ENCODE measurements at regions not wholly inside any gene's neighbourhood (a gene's known extent, or its start where the extent isn't known, plus 50 kb on each side); places are given as distances from the start of the nearest gene placed in this dataset.

- intact Hi-C loops (cut with DNase I): no loop called here
- Histone ChIP-seq H3K36me3 (ENCODE audit: control insufficient read depth in 1 of 2, insufficient read depth in 2 of 2, low read length in 1 of 2) (no peaks in the 10 kb centered on the region), H3K4me3 (ENCODE audit: low read length in 2 of 2) (no peak overlapping the region), H3K27me3 (ENCODE audit: control insufficient read depth in 1 of 2, insufficient read depth in 2 of 2, low read length in 1 of 2) (no peaks in the 10 kb centered on the region), H3K4me1 (ENCODE audit: control insufficient read depth in 1 of 2, insufficient read depth in 2 of 2, low read length in 2 of 2) (no peaks in the 10 kb centered on the region), H3K27ac (ENCODE audit: low read depth in 1 of 2, low read length in 2 of 2) (no peak overlapping the region), H3K9me3 (ENCODE audit: control insufficient read depth, low read length) (no peaks in the 10 kb centered on the region)
- WGBS, 2 donors: 56 to 65% methylated on average over 1 of the region's 1 CpG
- DNase-seq (no peak), ATAC-seq (ENCODE audit: low FRiP score) (no peak)
Observed at GRCh38 chr3:176969066-176969465, 228.2 kb downstream of the TBL1XR1 start.

- Histone ChIP-seq H3K9me3 (ENCODE audit: control insufficient read depth, low read length) (no peaks in the 10 kb centered on the region), H3K36me3 (ENCODE audit: control insufficient read depth in 1 of 2, insufficient read depth in 2 of 2, low read length in 1 of 2) (no peaks in the 10 kb centered on the region), H3K4me3 (ENCODE audit: low read length in 2 of 2) (no peak overlapping the region), H3K27ac (ENCODE audit: low read depth in 1 of 2, low read length in 2 of 2) (no peak overlapping the region), H3K4me1 (ENCODE audit: control insufficient read depth in 1 of 2, insufficient read depth in 2 of 2, low read length in 2 of 2) (no peaks in the 10 kb centered on the region), H3K27me3 (ENCODE audit: control insufficient read depth in 1 of 2, insufficient read depth in 2 of 2, low read length in 1 of 2) (no peaks in the 10 kb centered on the region)
- WGBS, 2 donors: 92 to 97% methylated on average over 2 of the region's 2 CpGs
- intact Hi-C loops (cut with DNase I): no loop called here
- ATAC-seq (ENCODE audit: low FRiP score) (no peak), DNase-seq (no peak)
Observed at GRCh38 chr3:176968631-176969030, 228.7 kb downstream of the TBL1XR1 start.

- Histone ChIP-seq H3K27ac (ENCODE audit: low read depth in 1 of 2, low read length in 2 of 2) (no peak overlapping the region), H3K36me3 (ENCODE audit: control insufficient read depth in 1 of 2, insufficient read depth in 2 of 2, low read length in 1 of 2) (no peaks in the 10 kb centered on the region), H3K4me3 (ENCODE audit: low read length in 2 of 2) (no peak overlapping the region), H3K27me3 (ENCODE audit: control insufficient read depth in 1 of 2, insufficient read depth in 2 of 2, low read length in 1 of 2) (no peaks in the 10 kb centered on the region), H3K9me3 (ENCODE audit: control insufficient read depth, low read length) (no peaks in the 10 kb centered on the region), H3K4me1 (ENCODE audit: control insufficient read depth in 1 of 2, insufficient read depth in 2 of 2, low read length in 2 of 2) (no peaks in the 10 kb centered on the region)
- intact Hi-C loops (cut with DNase I): no loop called here
- no peak for DNase-seq
- WGBS, 2 donors: 84 to 90% methylated on average over 3 of the region's 3 CpGs
- ATAC-seq (ENCODE audit: low FRiP score): no peak
Observed at GRCh38 chr3:176967522-176967921, 229.8 kb downstream of the TBL1XR1 start.

GRCh38 chr3:176964661-176965060 lies 232.6 kb downstream of the TBL1XR1 start:
- Histone ChIP-seq H3K4me1 (ENCODE audit: control insufficient read depth in 1 of 2, insufficient read depth in 2 of 2, low read length in 2 of 2) (no peaks in the 10 kb centered on the region), H3K4me3 (ENCODE audit: low read length in 2 of 2) (no peak overlapping the region), H3K36me3 (ENCODE audit: control insufficient read depth in 1 of 2, insufficient read depth in 2 of 2, low read length in 1 of 2) (no peaks in the 10 kb centered on the region), H3K27me3 (ENCODE audit: control insufficient read depth in 1 of 2, insufficient read depth in 2 of 2, low read length in 1 of 2) (no peaks in the 10 kb centered on the region), H3K9me3 (ENCODE audit: control insufficient read depth, low read length) (no peaks in the 10 kb centered on the region), H3K27ac (ENCODE audit: low read depth in 1 of 2, low read length in 2 of 2) (no peak overlapping the region)
- whole genome bisulfite sequencing, 2 donors: 87 to 91% methylated on average over 5 of the region's 5 CpGs
- intact Hi-C loops (cut with DNase I): no loop called here
- DNase-seq (no peak), ATAC-seq (ENCODE audit: low FRiP score) (no peak)

- no peaks in the 10 kb centered on the region for H3K4me1 ChIP-seq (ENCODE audit: control insufficient read depth in 1 of 2, insufficient read depth in 2 of 2, low read length in 2 of 2)
- H3K36me3 ChIP-seq (ENCODE audit: control insufficient read depth in 1 of 2, insufficient read depth in 2 of 2, low read length in 1 of 2): no peaks in the 10 kb centered on the region
- no peaks in the 10 kb centered on the region for H3K27me3 ChIP-seq (ENCODE audit: control insufficient read depth in 1 of 2, insufficient read depth in 2 of 2, low read length in 1 of 2)
- H3K9me3 ChIP-seq (ENCODE audit: control insufficient read depth, low read length): no peaks in the 10 kb centered on the region
- H3K4me3 ChIP-seq (ENCODE audit: low read length in 2 of 2): no peak overlapping the region
- ATAC-seq (ENCODE audit: low FRiP score) (no peak), DNase-seq (no peak)
- WGBS, 2 donors: 76 to 84% methylated on average over 2 of the region's 2 CpGs
- no peak overlapping the region for H3K27ac ChIP-seq (ENCODE audit: low read depth in 1 of 2, low read length in 2 of 2)
- intact Hi-C loops (cut with DNase I): no loop called here
Observed at GRCh38 chr3:176961916-176962315, 235.4 kb downstream of the TBL1XR1 start.

GRCh38 chr3:176959867-176960266 lies 237.4 kb downstream of the TBL1XR1 start:
- Histone ChIP-seq H3K36me3 (ENCODE audit: control insufficient read depth in 1 of 2, insufficient read depth in 2 of 2, low read length in 1 of 2) (no peaks in the 10 kb centered on the region), H3K27ac (ENCODE audit: low read depth in 1 of 2, low read length in 2 of 2) (no peak overlapping the region), H3K27me3 (ENCODE audit: control insufficient read depth in 1 of 2, insufficient read depth in 2 of 2, low read length in 1 of 2) (no peaks in the 10 kb centered on the region), H3K4me1 (ENCODE audit: control insufficient read depth in 1 of 2, insufficient read depth in 2 of 2, low read length in 2 of 2) (no peaks in the 10 kb centered on the region), H3K9me3 (ENCODE audit: control insufficient read depth, low read length) (no peaks in the 10 kb centered on the region), H3K4me3 (ENCODE audit: low read length in 2 of 2) (no peak overlapping the region)
- DNase-seq (no peak), ATAC-seq (ENCODE audit: low FRiP score) (no peak)
- intact Hi-C loops (cut with DNase I): no loop called here
- 94 to 95% methylated on average over 10 of the region's 10 CpGs for WGBS, 2 donors

GRCh38 chr3:176958560-176958959 lies 238.7 kb downstream of the TBL1XR1 start:
- Histone ChIP-seq H3K27me3 (ENCODE audit: control insufficient read depth in 1 of 2, insufficient read depth in 2 of 2, low read length in 1 of 2) (no peaks in the 10 kb centered on the region), H3K27ac (ENCODE audit: low read depth in 1 of 2, low read length in 2 of 2) (no peak overlapping the region), H3K36me3 (ENCODE audit: control insufficient read depth in 1 of 2, insufficient read depth in 2 of 2, low read length in 1 of 2) (no peaks in the 10 kb centered on the region), H3K4me1 (ENCODE audit: control insufficient read depth in 1 of 2, insufficient read depth in 2 of 2, low read length in 2 of 2) (no peaks in the 10 kb centered on the region), H3K9me3 (ENCODE audit: control insufficient read depth, low read length) (no peaks in the 10 kb centered on the region), H3K4me3 (ENCODE audit: low read length in 2 of 2) (no peak overlapping the region)
- DNase-seq: no peak
- no peak for ATAC-seq (ENCODE audit: low FRiP score)
- intact Hi-C loops (cut with DNase I): no loop called here
- 93% methylated on average over 2 of the region's 2 CpGs for WGBS, 2 donors

- Histone ChIP-seq H3K36me3 (ENCODE audit: control insufficient read depth in 1 of 2, insufficient read depth in 2 of 2, low read length in 1 of 2) (no peaks in the 10 kb centered on the region), H3K4me3 (ENCODE audit: low read length in 2 of 2) (no peak overlapping the region), H3K4me1 (ENCODE audit: control insufficient read depth in 1 of 2, insufficient read depth in 2 of 2, low read length in 2 of 2) (peaks cover 0 to 7% of the 10 kb centered on the region in 2 donors), H3K9me3 (ENCODE audit: control insufficient read depth, low read length) (no peaks in the 10 kb centered on the region), H3K27me3 (ENCODE audit: control insufficient read depth in 1 of 2, insufficient read depth in 2 of 2, low read length in 1 of 2) (no peaks in the 10 kb centered on the region), H3K27ac (ENCODE audit: low read depth in 1 of 2, low read length in 2 of 2) (no peak overlapping the region)
- no peak for DNase-seq
- intact Hi-C loops (cut with DNase I): no loop called here
- 92 to 97% methylated on average over 2 of the region's 2 CpGs for WGBS, 2 donors
- ATAC-seq (ENCODE audit: low FRiP score): no peak
Observed at GRCh38 chr3:176954517-176954916, 242.8 kb downstream of the TBL1XR1 start.

- Histone ChIP-seq H3K4me3 (ENCODE audit: low read length in 2 of 2) (no peak overlapping the region), H3K9me3 (ENCODE audit: control insufficient read depth, low read length) (no peaks in the 10 kb centered on the region), H3K27ac (ENCODE audit: low read depth in 1 of 2, low read length in 2 of 2) (no peak overlapping the region), H3K27me3 (ENCODE audit: control insufficient read depth in 1 of 2, insufficient read depth in 2 of 2, low read length in 1 of 2) (no peaks in the 10 kb centered on the region), H3K4me1 (ENCODE audit: control insufficient read depth in 1 of 2, insufficient read depth in 2 of 2, low read length in 2 of 2) (peaks cover 0 to 7% of the 10 kb centered on the region in 2 donors), H3K36me3 (ENCODE audit: control insufficient read depth in 1 of 2, insufficient read depth in 2 of 2, low read length in 1 of 2) (no peaks in the 10 kb centered on the region)
- 57 to 62% methylated on average over 6 of the region's 6 CpGs for WGBS, 2 donors
- intact Hi-C loops (cut with DNase I): no loop called here
- DNase-seq: peak in 1 of 2 donors; percentile 58
- ATAC-seq (ENCODE audit: low FRiP score): peak; percentile 50
Observed at GRCh38 chr3:176953106-176954060, 243.9 kb downstream of the TBL1XR1 start.

Data from aorta (tissue), 5 donors.